Ishikawa (cell line): ENCODE measurements at regions not wholly inside any gene's neighbourhood (a gene's known extent, or its start where the extent isn't known, plus 50 kb on each side); places are given as distances from the start of the nearest gene placed in this dataset.

Experiments used
- CEBPB ChIP-seq: IDR thresholded peaks from 2 replicates; pipeline ENCODE4 v1.6.1; 2012
- MAX ChIP-seq: IDR thresholded peaks from 2 replicates; pipeline ENCODE4 v1.6.1; 2012
- NFIC ChIP-seq: IDR thresholded peaks from 2 replicates; pipeline ENCODE4 v1.6.1; 2012

- TF ChIP-seq MAX: no peak
- no peak for TF ChIP-seq NFIC
- TF ChIP-seq CEBPB: no peak
Observed at GRCh38 chr13:30835442-30835841, 70.6 kb upstream of the MEDAG start.
